ENCODE measurements at regions not wholly inside any gene's neighbourhood (a gene's known extent, or its start where the extent isn't known, plus 50 kb on each side); places are given as distances from the start of the nearest gene placed in this dataset.

DNA sequence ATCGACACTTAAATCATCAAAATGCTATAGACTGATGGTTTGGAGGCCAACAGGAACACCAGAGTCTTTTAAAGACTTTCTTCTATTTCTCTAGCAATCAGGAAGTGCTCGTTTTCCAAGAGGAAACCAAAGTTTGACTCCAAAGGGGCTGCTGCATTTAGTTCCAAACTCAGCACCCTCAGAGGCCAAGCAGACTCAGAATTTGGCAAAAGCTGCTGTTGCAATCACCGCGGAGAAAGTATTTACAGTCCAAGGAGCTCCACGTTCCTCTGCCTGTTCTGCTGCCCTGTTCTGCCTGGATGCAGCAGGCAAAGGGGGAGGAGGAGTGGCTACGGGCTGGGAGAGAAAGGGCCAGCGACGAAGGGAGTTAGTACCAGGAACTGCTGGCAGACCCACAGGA lies 325.1 kb downstream of the BCL11B start:
- no peaks in the 10 kb centered on the region for H3K9me3 ChIP-seq (ENCODE audit: low read length)
- FAIRE-seq (no peak), DNase-seq (ENCODE audit: low spot score) (no peak), ATAC-seq (no peak)
- H3K36me3 ChIP-seq (replicated peaks in 1 of 2; ENCODE audit: control insufficient read depth in 1 of 2, insufficient read depth in 2 of 2, low read length in 2 of 2), result no peaks in the 10 kb centered on the region
- ChIA-PET CTCF (ENCODE audit: low intra/inter-chr PET ratio, low total read pairs) (no interaction called here), POLR2A (no interaction called here)
- no peak overlapping the region for H3K9ac ChIP-seq (ENCODE audit: insufficient read depth, low read depth, low read length)
- in situ Hi-C loops (cut with HindIII; ENCODE audit: extremely low pct_ligation_motif_present, low pct_unique_long_range_greater_than_20kb) (no loop called here), intact Hi-C loops (cut with micrococcal nuclease; ENCODE audit: unreplicated experiment) (no loop called here)
- no peak overlapping the region for H2AFZ ChIP-seq (ENCODE audit: low read length)
- BruUV-seq (replicated peaks), result no TSS peak
- no peaks in the 10 kb centered on the region for H3K79me2 ChIP-seq (ENCODE audit: insufficient read depth, low read length)
- no peaks in the 10 kb centered on the region for H3K4me1 ChIP-seq (ENCODE audit: insufficient read depth, low read length)
- H4K20me1 ChIP-seq (ENCODE audit: insufficient read depth, low read length), result no peaks in the 10 kb centered on the region
- 3% methylated on average over 8 of the region's 8 CpGs for WGBS (ENCODE audit: low lambda C conversion rate)
- no peak overlapping the region for H3K27ac ChIP-seq (ENCODE audit: extremely low read length, insufficient read depth, low read length)
- no peak overlapping the region for H3K4me2 ChIP-seq (ENCODE audit: low read depth, low read length)
- H3K4me3 ChIP-seq (replicated peaks in 1 of 3; ENCODE audit: insufficient read depth in 1 of 3, low read depth in 2 of 3, low read length in 3 of 3), result no peak overlapping the region
- H3K27me3 ChIP-seq (ENCODE audit: control insufficient read depth in 1 of 2, insufficient read depth in 2 of 2, low read length in 2 of 2), result peaks cover 0 to 4% of the 10 kb centered on the region in 2 experiments; a peak in 1 of 5 replicates
- no peak for TF ChIP-seq KLF11 (CRISPR knock-in tag; IDR thresholded peaks at IDR 0.05)
- no peak for TF ChIP-seq ZNF558 (CRISPR knock-in tag; IDR thresholded peaks at IDR 0.05; ENCODE audit: borderline replicate concordance)
- no peak for TF ChIP-seq KLF12 (CRISPR knock-in tag; IDR thresholded peaks at IDR 0.05; ENCODE audit: borderline replicate concordance)
- no peak for TF ChIP-seq RBAK (CRISPR knock-in tag; IDR thresholded peaks at IDR 0.05)
- no peak for TF ChIP-seq PRPF4 (IDR thresholded peaks at IDR 0.05; ENCODE audit: low read depth, low read length, poor library complexity, severe bottlenecking)
- TF ChIP-seq MZF1 (CRISPR knock-in tag; IDR thresholded peaks at IDR 0.05; ENCODE audit: borderline replicate concordance), result no peak
- TF ChIP-seq BHLHE40 (IDR thresholded peaks at IDR 0.05; ENCODE audit: low read length), result no peak
- TF ChIP-seq, protein P1, sequence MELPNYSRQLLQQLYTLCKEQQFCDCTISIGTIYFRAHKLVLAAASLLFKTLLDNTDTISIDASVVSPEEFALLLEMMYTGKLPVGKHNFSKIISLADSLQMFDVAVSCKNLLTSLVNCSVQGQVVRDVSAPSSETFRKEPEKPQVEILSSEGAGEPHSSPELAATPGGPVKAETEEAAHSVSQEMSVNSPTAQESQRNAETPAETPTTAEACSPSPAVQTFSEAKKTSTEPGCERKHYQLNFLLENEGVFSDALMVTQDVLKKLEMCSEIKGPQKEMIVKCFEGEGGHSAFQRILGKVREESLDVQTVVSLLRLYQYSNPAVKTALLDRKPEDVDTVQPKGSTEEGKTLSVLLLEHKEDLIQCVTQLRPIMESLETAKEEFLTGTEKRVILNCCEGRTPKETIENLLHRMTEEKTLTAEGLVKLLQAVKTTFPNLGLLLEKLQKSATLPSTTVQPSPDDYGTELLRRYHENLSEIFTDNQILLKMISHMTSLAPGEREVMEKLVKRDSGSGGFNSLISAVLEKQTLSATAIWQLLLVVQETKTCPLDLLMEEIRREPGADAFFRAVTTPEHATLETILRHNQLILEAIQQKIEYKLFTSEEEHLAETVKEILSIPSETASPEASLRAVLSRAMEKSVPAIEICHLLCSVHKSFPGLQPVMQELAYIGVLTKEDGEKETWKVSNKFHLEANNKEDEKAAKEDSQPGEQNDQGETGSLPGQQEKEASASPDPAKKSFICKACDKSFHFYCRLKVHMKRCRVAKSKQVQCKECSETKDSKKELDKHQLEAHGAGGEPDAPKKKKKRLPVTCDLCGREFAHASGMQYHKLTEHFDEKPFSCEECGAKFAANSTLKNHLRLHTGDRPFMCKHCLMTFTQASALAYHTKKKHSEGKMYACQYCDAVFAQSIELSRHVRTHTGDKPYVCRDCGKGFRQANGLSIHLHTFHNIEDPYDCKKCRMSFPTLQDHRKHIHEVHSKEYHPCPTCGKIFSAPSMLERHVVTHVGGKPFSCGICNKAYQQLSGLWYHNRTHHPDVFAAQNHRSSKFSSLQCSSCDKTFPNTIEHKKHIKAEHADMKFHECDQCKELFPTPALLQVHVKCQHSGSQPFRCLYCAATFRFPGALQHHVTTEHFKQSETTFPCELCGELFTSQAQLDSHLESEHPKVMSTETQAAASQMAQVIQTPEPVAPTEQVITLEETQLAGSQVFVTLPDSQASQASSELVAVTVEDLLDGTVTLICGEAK (IDR thresholded peaks at IDR 0.05), result no peak
- TF ChIP-seq, protein P1 (CRISPR knock-in tag; IDR thresholded peaks at IDR 0.05), result no peak
- no peak for TF ChIP-seq ZNF235 (CRISPR knock-in tag; IDR thresholded peaks at IDR 0.05; ENCODE audit: borderline replicate concordance)
- TF ChIP-seq, protein P2, sequence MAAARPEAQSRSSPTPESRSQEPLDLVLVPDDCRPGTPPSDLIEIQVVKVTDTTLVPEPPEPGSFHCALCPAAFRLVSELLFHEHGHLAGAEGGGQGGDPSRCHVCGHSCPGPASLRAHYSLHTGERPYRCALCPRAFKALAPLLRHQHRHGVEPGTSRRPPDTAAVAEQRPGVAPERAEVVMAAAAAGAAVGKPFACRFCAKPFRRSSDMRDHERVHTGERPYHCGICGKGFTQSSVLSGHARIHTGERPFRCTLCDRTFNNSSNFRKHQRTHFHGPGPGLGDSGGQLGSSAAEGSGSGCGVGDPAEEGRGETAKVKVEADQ (CRISPR knock-in tag; IDR thresholded peaks at IDR 0.05; ENCODE audit: borderline replicate concordance), result no peak
- no peak for TF ChIP-seq KLF15 (CRISPR knock-in tag; IDR thresholded peaks at IDR 0.05; ENCODE audit: borderline replicate concordance)
- no peak for TF ChIP-seq NFYC (CRISPR knock-in tag; IDR thresholded peaks at IDR 0.05)
- TF ChIP-seq, protein P3, sequence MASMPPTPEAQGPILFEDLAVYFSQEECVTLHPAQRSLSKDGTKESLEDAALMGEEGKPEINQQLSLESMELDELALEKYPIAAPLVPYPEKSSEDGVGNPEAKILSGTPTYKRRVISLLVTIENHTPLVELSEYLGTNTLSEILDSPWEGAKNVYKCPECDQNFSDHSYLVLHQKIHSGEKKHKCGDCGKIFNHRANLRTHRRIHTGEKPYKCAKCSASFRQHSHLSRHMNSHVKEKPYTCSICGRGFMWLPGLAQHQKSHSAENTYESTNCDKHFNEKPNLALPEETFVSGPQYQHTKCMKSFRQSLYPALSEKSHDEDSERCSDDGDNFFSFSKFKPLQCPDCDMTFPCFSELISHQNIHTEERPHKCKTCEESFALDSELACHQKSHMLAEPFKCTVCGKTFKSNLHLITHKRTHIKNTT (CRISPR knock-in tag; IDR thresholded peaks at IDR 0.05), result no peak
- TF ChIP-seq, protein P4, sequence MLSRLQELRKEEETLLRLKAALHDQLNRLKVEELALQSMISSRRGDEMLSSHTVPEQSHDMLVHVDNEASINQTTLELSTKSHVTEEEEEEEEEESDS (CRISPR knock-in tag; IDR thresholded peaks at IDR 0.05; ENCODE audit: borderline replicate concordance), result no peak
- no peak for TF ChIP-seq EHMT2 (IDR thresholded peaks at IDR 0.05; ENCODE audit: borderline replicate concordance, low read depth, low read length)

Measured in HepG2 (cell line).